Glomerular visceral epithelial cell (primary cell): ENCODE measurements at regions not wholly inside any gene's neighbourhood (a gene's known extent, or its start where the extent isn't known, plus 50 kb on each side); places are given as distances from the start of the nearest gene placed in this dataset.

Experiments
- DNase-seq: peaks from one replicate; pipeline ENCODE4 v3.0.0-alpha.2; 2016; ENCODE audit errors: extremely low spot score

DNA sequence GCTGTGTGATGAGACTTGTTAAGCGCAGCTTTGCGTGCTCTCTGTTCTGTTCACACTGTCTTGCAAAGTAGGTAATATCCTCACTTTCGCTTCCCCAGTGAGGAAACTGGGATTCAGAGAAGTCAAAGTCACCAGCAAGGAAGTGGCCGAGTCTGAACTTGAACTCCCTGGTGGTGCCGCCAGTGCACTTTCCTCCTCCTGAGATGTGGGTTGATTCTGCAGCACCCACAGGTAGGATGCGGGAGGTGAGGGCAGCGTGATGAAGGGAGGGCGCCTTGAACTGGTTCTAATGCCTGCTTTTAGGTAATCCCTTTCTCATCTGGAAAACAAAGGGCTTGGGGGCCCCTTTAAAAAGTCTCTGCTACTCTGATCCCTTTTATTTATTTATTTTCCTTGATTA, 54.9 kb upstream of the IGF1 start:
- DNase-seq = no peak

DNA sequence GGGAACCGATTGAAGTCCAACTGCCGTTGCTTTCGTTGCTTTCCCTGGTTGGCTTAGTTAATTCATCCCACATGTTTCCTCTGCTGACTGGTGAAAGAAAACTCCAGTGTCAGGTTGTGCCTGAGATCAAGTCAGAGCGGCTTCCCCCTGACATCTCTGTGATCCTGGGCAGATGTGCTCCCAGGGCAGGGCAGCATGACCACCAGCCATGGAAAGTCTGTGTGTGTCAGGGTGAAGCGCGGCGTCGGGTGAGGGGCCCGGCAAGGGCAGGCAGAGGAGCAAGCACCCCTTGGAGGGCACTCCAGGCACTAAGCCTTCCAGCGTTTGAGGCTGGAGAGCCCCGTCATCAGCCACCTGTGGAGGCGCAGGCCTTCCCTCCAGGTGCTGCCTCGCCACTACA, 54.5 kb upstream of the IGF1 start:
- DNase-seq = no peak

DNA sequence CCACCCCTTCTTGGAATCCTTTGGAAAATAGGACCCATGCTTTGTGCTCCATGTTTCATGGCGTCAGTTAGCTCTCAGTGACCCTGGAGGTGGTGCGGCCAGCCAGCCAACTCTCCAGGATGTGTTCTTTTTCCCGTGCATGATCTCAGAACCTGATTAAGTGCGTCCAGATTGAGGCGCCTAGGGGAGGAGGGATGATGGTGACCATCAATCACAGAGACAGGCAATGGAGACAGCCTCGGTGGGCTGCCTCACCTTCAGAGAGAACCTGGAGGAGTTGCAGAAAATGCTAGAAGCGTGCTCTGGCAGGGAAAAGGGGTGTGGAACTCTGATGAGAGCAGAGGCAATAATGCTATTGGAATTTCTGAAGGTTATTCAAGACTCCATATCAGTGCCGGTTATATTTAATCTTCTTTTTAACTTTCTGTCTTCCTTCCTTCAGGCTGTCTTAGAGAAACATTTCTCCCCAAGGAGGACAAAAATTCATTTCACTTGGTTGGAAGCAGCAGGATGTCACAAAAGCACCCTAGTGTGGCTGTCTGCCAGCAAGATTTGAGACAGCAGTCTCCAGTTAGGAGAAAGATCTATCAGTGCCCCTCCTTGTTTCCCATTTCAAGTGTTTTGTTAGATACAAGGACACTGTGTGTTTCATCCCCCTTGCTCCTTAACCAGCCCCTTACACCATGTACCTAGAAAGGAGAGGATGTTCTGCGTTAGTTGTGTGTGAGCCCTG, 53.3 kb upstream of the IGF1 start:
- no peak for DNase-seq
